Activated CD8-positive, alpha-beta memory T cell treated with anti-CD3 and anti-CD28 coated beads, Interleukin-2, amount 50 U/mL, for 24 hours (primary cell): ENCODE measurements at regions not wholly inside any gene's neighbourhood (a gene's known extent, or its start where the extent isn't known, plus 50 kb on each side); places are given as distances from the start of the nearest gene placed in this dataset.
"Not testable (repeated sequence)": the region's sequence is repeated elsewhere in the genome, so short reads cannot be mapped to it uniquely, and the experiment has no call there.

Experiments used
- DNase-seq: peaks from one replicate; pipeline ENCODE4 v3.0.0-alpha.2; 2020; ENCODE audit errors: extremely low read depth

GRCh38 chr12:67040861-67041137 lies 228.4 kb upstream of the CAND1 start:
- DNase-seq = no peak

- no peak for DNase-seq
Measured at GRCh38 chr12:67042697-67043131, 226.4 kb upstream of the CAND1 start.

- DNase-seq = no peak
Measured at GRCh38 chr12:67043771-67044170, 225.4 kb upstream of the CAND1 start.

- DNase-seq = no peak
Measured at GRCh38 chr12:67045650-67046049, 223.5 kb upstream of the CAND1 start.

- DNase-seq = no peak
Measured at GRCh38 chr12:67046062-67046461, 223.1 kb upstream of the CAND1 start.

GRCh38 chr12:67047634-67048033 lies 221.5 kb upstream of the CAND1 start:
- no peak for DNase-seq

- DNase-seq = no peak
Measured at GRCh38 chr12:67048371-67048770, 220.8 kb upstream of the CAND1 start.

- not testable (repeated sequence) for DNase-seq
Measured at GRCh38 chr12:67049199-67049598, 220.0 kb upstream of the CAND1 start.

GRCh38 chr12:67052981-67053380 lies 216.2 kb upstream of the CAND1 start:
- DNase-seq = no peak

GRCh38 chr12:67056329-67056728 lies 212.8 kb upstream of the CAND1 start:
- no peak for DNase-seq

GRCh38 chr12:67057072-67057471 lies 212.1 kb upstream of the CAND1 start:
- no peak for DNase-seq

GRCh38 chr12:67062193-67062592 lies 207.0 kb upstream of the CAND1 start:
- DNase-seq = no peak

- DNase-seq = no peak
Measured at GRCh38 chr12:67067453-67068203, 201.5 kb upstream of the CAND1 start.

GRCh38 chr12:67068204-67068731 lies 200.9 kb upstream of the CAND1 start:
- no peak for DNase-seq

GRCh38 chr12:67068761-67069450 lies 200.3 kb upstream of the CAND1 start:
- DNase-seq = no peak

GRCh38 chr12:67069451-67070306 lies 199.5 kb upstream of the CAND1 start:
- DNase-seq = no peak

- DNase-seq = no peak
Measured at GRCh38 chr12:67070307-67070600, 198.9 kb upstream of the CAND1 start.

- DNase-seq = no peak
Measured at GRCh38 chr12:67070604-67071003, 198.6 kb upstream of the CAND1 start.

GRCh38 chr12:67072281-67072680 lies 196.9 kb upstream of the CAND1 start:
- not testable (repeated sequence) for DNase-seq

- DNase-seq = no peak
Measured at GRCh38 chr12:67073336-67073735, 195.8 kb upstream of the CAND1 start.

- DNase-seq = no peak
Measured at GRCh38 chr12:67074072-67074471, 195.1 kb upstream of the CAND1 start.

- DNase-seq = no peak
Measured at GRCh38 chr12:67077617-67078016, 191.5 kb upstream of the CAND1 start.

GRCh38 chr12:67078957-67079356 lies 190.2 kb upstream of the CAND1 start:
- DNase-seq = no peak
